ENCODE measurements at regions not wholly inside any gene's neighbourhood (a gene's known extent, or its start where the extent isn't known, plus 50 kb on each side); places are given as distances from the start of the nearest gene placed in this dataset.
A peak's percentile ranks its signal among the peaks of the same experiment; 100 is the strongest.

GRCh38 chr15:46892621-46893160 lies 824.6 kb upstream of the SEMA6D start:
- Histone ChIP-seq H3K79me2 (ENCODE audit: low read length) (no peaks in the 10 kb centered on the region), H3K36me3 (ENCODE audit: low read depth, low read length) (no peaks in the 10 kb centered on the region), H3K27ac (ENCODE audit: low read length) (no peak overlapping the region), H3K4me3 (ENCODE audit: low read length) (no peak overlapping the region), H3K9ac (ENCODE audit: low read length) (no peak overlapping the region), H3K27me3 (ENCODE audit: low read length) (no peaks in the 10 kb centered on the region), H3K9me3 (ENCODE audit: low read length) (no peaks in the 10 kb centered on the region), H2AFZ (ENCODE audit: low read length) (no peak overlapping the region), H3F3A (ENCODE audit: low read length, unreplicated experiment) (no peaks in the 10 kb centered on the region), H3K9me2 (replicated peaks; ENCODE audit: low read length) (no peaks in the 10 kb centered on the region), H3K4me1 (ENCODE audit: insufficient read depth, low read length) (peaks cover 3% of the 10 kb centered on the region; the same call in 1 of the 2 replicates), H4K20me1 (ENCODE audit: low read length) (no peaks in the 10 kb centered on the region), H3K4me2 (ENCODE audit: low read length) (no peak overlapping the region)
- intact Hi-C loops (cut with micrococcal nuclease) = no loop called here
- CTCF ChIA-PET = no interaction called here
- POLR2A ChIA-PET (ENCODE audit: unreplicated experiment) = no interaction called here
- DNase-seq (peak; percentile 51), ATAC-seq (peak; percentile 13; the same call in 1 of the 2 replicates)
- no TSS peak for BruUV-seq (replicated peaks)
- no peak for TF ChIP-seq EZH2phosphoT487 (IDR thresholded peaks at IDR 0.05; ENCODE audit: borderline replicate concordance, low read length)

- Histone ChIP-seq H3K79me2 (ENCODE audit: low read length) (no peaks in the 10 kb centered on the region), H3K4me3 (ENCODE audit: low read length) (no peak overlapping the region), H4K20me1 (ENCODE audit: low read length) (no peaks in the 10 kb centered on the region), H3K4me2 (ENCODE audit: low read length) (no peak overlapping the region), H3K9me2 (replicated peaks; ENCODE audit: low read length) (no peaks in the 10 kb centered on the region), H2AFZ (ENCODE audit: low read length) (no peak overlapping the region), H3K4me1 (ENCODE audit: insufficient read depth, low read length) (peaks cover 3% of the 10 kb centered on the region; the same call in 1 of the 2 replicates), H3K27ac (ENCODE audit: low read length) (no peak overlapping the region), H3K9ac (ENCODE audit: low read length) (no peak overlapping the region), H3K27me3 (ENCODE audit: low read length) (no peaks in the 10 kb centered on the region), H3F3A (ENCODE audit: low read length, unreplicated experiment) (no peaks in the 10 kb centered on the region), H3K9me3 (ENCODE audit: low read length) (no peaks in the 10 kb centered on the region), H3K36me3 (ENCODE audit: low read depth, low read length) (no peaks in the 10 kb centered on the region)
- POLR2A ChIA-PET (ENCODE audit: unreplicated experiment) = no interaction called here
- no TSS peak for BruUV-seq (replicated peaks)
- intact Hi-C loops (cut with micrococcal nuclease) = no loop called here
- CTCF ChIA-PET = no interaction called here
- TF ChIP-seq EZH2phosphoT487 (IDR thresholded peaks at IDR 0.05; ENCODE audit: borderline replicate concordance, low read length) (no peak), EZH2 (IDR thresholded peaks at IDR 0.05; ENCODE audit: low read length, unreplicated experiment) (no peak), CTCF (conservative IDR thresholded peaks at IDR 0.05; ENCODE audit: low read depth, low read length) (no peak)
- DNase-seq (no peak), ATAC-seq (no peak)
These were observed 822.7 kb upstream of the SEMA6D start for GRCh38 chr15:46894644-46895043.

DNA sequence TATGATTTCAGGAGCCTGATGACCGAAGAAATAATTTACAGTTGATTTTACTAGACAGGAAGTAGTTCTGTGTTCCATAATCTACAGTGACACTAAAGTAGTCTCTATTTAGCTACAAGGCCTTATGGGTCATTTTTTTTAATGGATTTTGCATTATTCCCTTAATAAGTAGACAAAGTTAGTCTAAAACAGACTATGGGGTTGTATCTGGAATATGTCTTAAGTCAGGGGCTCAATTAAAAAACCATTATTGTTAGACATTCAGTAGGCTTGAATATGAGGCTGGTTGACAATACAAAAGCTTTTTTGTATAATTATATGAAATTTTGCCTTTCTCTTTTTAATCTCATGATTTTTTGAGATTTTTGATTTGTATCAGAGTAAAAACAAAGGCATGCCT lies 820.0 kb upstream of the SEMA6D start:
- BruUV-seq (replicated peaks) = no TSS peak
- Histone ChIP-seq H4K20me1 (ENCODE audit: low read length) (no peaks in the 10 kb centered on the region), H3K9me3 (ENCODE audit: low read length) (no peaks in the 10 kb centered on the region), H3K27me3 (ENCODE audit: low read length) (no peaks in the 10 kb centered on the region), H3K9ac (ENCODE audit: low read length) (no peak overlapping the region), H3K79me2 (ENCODE audit: low read length) (no peaks in the 10 kb centered on the region), H3K4me1 (ENCODE audit: insufficient read depth, low read length) (peaks cover 3% of the 10 kb centered on the region; the same call in 1 of the 2 replicates), H3K9me2 (replicated peaks; ENCODE audit: low read length) (no peaks in the 10 kb centered on the region), H3K36me3 (ENCODE audit: low read depth, low read length) (no peaks in the 10 kb centered on the region), H3F3A (ENCODE audit: low read length, unreplicated experiment) (no peaks in the 10 kb centered on the region), H3K27ac (ENCODE audit: low read length) (no peak overlapping the region), H2AFZ (ENCODE audit: low read length) (no peak overlapping the region), H3K4me3 (ENCODE audit: low read length) (no peak overlapping the region), H3K4me2 (ENCODE audit: low read length) (no peak overlapping the region)
- no peak for ATAC-seq
- intact Hi-C loops (cut with micrococcal nuclease) = no loop called here
- ChIA-PET POLR2A (ENCODE audit: unreplicated experiment) (no interaction called here), CTCF (no interaction called here)
- no peak for TF ChIP-seq CTCF (conservative IDR thresholded peaks at IDR 0.05; ENCODE audit: low read depth, low read length)
- no peak for TF ChIP-seq EZH2 (IDR thresholded peaks at IDR 0.05; ENCODE audit: low read length, unreplicated experiment)
- no peak for TF ChIP-seq EZH2phosphoT487 (IDR thresholded peaks at IDR 0.05; ENCODE audit: borderline replicate concordance, low read length)
- no peak for DNase-seq

All from PC-3 (cell line).